ENCODE measurements at regions not wholly inside any gene's neighbourhood (a gene's known extent, or its start where the extent isn't known, plus 50 kb on each side); places are given as distances from the start of the nearest gene placed in this dataset.

- TF ChIP-seq, protein P1, sequence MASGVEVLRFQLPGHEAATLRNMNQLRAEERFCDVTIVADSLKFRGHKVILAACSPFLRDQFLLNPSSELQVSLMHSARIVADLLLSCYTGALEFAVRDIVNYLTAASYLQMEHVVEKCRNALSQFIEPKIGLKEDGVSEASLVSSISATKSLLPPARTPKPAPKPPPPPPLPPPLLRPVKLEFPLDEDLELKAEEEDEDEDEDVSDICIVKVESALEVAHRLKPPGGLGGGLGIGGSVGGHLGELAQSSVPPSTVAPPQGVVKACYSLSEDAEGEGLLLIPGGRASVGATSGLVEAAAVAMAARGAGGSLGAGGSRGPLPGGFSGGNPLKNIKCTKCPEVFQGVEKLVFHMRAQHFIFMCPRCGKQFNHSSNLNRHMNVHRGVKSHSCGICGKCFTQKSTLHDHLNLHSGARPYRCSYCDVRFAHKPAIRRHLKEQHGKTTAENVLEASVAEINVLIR (CRISPR knock-in tag; IDR thresholded peaks at IDR 0.05), result no peak
- TF ChIP-seq EGR1 (conservative IDR thresholded peaks at IDR 0.05) (no peak), BRF1 (IDR thresholded peaks at IDR 0.05; ENCODE audit: borderline replicate concordance, extremely low read depth, insufficient read length) (no peak), ESRRA (IDR thresholded peaks at IDR 0.05; ENCODE audit: borderline replicate concordance, low read depth) (0 out of 2 replicates have a peak, but pooled peaks have one; percentile 60), ZNF140 (CRISPR knock-in tag; IDR thresholded peaks at IDR 0.05) (no peak), KAT2B (IDR thresholded peaks at IDR 0.05; ENCODE audit: low read depth, low read length) (no peak), TOE1 (IDR thresholded peaks at IDR 0.05; ENCODE audit: borderline replicate concordance) (no peak), TOE1 (CRISPR knock-in tag; IDR thresholded peaks at IDR 0.05; ENCODE audit: borderline replicate concordance, low read depth) (no peak), ZNF318 (IDR thresholded peaks at IDR 0.05; ENCODE audit: borderline replicate concordance in 1 of 2, low read depth in 1 of 2) (no peak), PYGO2 (tag; IDR thresholded peaks at IDR 0.05) (peak; percentile 55; the same call in 1 of the 2 replicates), MTA1 (IDR thresholded peaks at IDR 0.05; ENCODE audit: borderline replicate concordance) (no peak; the same call in 1 of the 2 replicates), FOXK1 (CRISPR knock-in tag; IDR thresholded peaks at IDR 0.05; ENCODE audit: borderline replicate concordance) (no peak), TAF1 (IDR thresholded peaks at IDR 0.05; ENCODE audit: control insufficient read depth, extremely low read depth, insufficient read depth, low read length, severe bottlenecking) (no peak), MAZ (CRISPR knock-in tag; conservative IDR thresholded peaks at IDR 0.05 in 1 of 2, IDR thresholded peaks at IDR 0.05 in 1 of 2) (0 out of 4 replicates have a peak, but pooled peaks of 1 of the 2 experiments have one; percentile 17), NFXL1 (CRISPR knock-in tag; IDR thresholded peaks at IDR 0.05) (no peak), TFAM (CRISPR knock-in tag; conservative IDR thresholded peaks at IDR 0.05) (no peak), MECOM (CRISPR knock-in tag; IDR thresholded peaks at IDR 0.05) (no peak)
- TF ChIP-seq, protein P2, sequence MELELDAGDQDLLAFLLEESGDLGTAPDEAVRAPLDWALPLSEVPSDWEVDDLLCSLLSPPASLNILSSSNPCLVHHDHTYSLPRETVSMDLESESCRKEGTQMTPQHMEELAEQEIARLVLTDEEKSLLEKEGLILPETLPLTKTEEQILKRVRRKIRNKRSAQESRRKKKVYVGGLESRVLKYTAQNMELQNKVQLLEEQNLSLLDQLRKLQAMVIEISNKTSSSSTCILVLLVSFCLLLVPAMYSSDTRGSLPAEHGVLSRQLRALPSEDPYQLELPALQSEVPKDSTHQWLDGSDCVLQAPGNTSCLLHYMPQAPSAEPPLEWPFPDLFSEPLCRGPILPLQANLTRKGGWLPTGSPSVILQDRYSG (tag; conservative IDR thresholded peaks at IDR 0.05; ENCODE audit: low read depth), result no peak
Measured at GRCh38 chr15:91478717-91479191, 374.8 kb upstream of the SLCO3A1 start (continued).
